Progenitor cell of endocrine pancreas (in vitro differentiated cells): ENCODE measurements at regions not wholly inside any gene's neighbourhood (a gene's known extent, or its start where the extent isn't known, plus 50 kb on each side); places are given as distances from the start of the nearest gene placed in this dataset.

ENCODE experiments used
- DNase-seq: peaks from one replicate; pipeline ENCODE4 v3.0.0; 2021; ENCODE audit warnings: low spot score; ENCODE audit not compliant: unreplicated experiment
- H3K27ac Mint-ChIP-seq: 2 replicates; pipeline ENCODE4 v1.8.0; 2021; ENCODE audit warnings: mild to moderate bottlenecking, moderate library complexity, mixed read lengths
- H3K27me3 Mint-ChIP-seq: 2 replicates; pipeline ENCODE4 v1.8.0; 2021; ENCODE audit warnings: mixed read lengths
- H3K36me3 Mint-ChIP-seq: 2 replicates; pipeline ENCODE4 v1.8.0; 2022; ENCODE audit warnings: mixed read lengths; ENCODE audit not compliant: insufficient read depth
- H3K4me1 Mint-ChIP-seq: 2 replicates; pipeline ENCODE4 v1.8.0; 2021; ENCODE audit warnings: low read depth, mixed read lengths
- H3K4me3 Mint-ChIP-seq: 2 replicates; pipeline ENCODE4 v1.8.0; 2021; ENCODE audit warnings: low read depth, mild to moderate bottlenecking, moderate library complexity, mixed read lengths
- H3K9me3 Mint-ChIP-seq: 2 replicates; pipeline ENCODE4 v1.8.0; 2021; ENCODE audit warnings: low read depth, mixed read lengths
- TF ChIP-seq, protein P1 (sequence below): fragments of 200-600 bp; sonication (generic); IDR thresholded peaks from one replicate; pipeline ENCODE4 v1.5.0; 2021; ENCODE audit warnings: antibody characterized with exemption, mild to moderate bottlenecking; ENCODE audit not compliant: unreplicated experiment

DNA sequence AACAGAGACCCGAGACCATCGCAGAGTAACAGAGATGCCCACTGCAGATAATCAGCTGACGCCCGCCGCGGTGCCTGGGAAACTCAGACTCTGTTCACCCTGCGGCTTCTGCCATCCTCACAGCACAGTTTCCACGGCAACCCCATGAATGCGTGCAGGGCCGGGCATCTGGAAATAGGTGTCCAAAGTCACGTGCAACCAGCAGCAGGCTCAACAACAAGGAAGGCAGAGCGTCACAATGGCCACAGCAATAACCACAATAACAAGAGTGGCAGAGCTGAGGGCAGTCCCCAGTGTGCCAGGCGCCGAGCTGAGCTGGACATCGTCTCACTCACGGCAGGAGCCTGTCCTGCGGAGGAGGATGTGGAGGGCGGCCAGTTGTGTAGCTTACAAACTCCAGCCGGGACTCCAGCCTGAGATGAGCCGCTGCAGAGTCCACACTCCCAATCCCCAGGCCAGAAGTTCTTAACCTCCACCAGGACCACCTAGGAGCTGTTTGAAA, 102.0 kb downstream of the CRYAA start:
- Mint-ChIP-seq H3K9me3 (no peaks in the 10 kb centered on the region), H3K27me3 (peaks cover 15% of the 10 kb centered on the region), H3K4me1 (peaks cover 2% of the 10 kb centered on the region), H3K4me3 (no peak overlapping the region), H3K36me3 (no peaks in the 10 kb centered on the region), H3K27ac (no peak overlapping the region)
- TF ChIP-seq, protein P1, sequence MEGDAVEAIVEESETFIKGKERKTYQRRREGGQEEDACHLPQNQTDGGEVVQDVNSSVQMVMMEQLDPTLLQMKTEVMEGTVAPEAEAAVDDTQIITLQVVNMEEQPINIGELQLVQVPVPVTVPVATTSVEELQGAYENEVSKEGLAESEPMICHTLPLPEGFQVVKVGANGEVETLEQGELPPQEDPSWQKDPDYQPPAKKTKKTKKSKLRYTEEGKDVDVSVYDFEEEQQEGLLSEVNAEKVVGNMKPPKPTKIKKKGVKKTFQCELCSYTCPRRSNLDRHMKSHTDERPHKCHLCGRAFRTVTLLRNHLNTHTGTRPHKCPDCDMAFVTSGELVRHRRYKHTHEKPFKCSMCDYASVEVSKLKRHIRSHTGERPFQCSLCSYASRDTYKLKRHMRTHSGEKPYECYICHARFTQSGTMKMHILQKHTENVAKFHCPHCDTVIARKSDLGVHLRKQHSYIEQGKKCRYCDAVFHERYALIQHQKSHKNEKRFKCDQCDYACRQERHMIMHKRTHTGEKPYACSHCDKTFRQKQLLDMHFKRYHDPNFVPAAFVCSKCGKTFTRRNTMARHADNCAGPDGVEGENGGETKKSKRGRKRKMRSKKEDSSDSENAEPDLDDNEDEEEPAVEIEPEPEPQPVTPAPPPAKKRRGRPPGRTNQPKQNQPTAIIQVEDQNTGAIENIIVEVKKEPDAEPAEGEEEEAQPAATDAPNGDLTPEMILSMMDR = no peak
- no peak for DNase-seq

DNA sequence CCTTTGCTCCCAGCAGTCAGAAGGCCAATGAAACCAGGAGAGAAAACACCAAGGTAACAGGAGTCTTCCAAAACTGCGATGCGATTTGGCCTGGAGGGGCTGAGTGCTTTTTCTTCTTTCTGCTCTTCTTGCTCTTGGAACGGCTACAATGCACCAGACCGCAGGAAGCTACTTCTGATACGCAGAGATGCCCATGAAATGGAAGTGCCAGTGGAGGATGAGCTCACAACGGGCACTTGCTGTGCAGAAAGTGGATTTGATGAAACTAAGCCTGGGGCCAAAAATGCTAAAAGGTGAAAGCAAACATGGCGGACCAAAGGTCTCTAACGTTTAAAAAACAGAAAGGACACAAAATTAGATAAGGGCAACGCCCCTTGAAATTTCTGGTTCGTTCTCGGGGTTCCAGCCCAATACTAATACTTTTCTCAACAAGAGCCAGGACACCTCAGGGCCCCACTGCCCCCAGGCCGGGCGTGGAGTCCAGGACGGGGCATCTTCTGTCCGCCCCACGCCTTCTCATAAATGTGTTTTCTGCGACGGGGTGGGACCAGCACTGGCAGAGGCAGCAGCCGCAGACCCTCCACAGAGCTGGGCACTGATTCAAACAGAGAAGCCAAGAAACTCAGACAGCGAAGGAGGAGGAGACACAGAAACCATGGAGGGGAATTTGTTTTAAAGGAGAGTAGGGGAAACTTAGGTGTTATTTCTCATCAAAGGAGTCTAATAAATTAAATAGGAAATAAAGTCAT, 101.3 kb downstream of the CRYAA start:
- TF ChIP-seq, protein P1 = no peak
- peaks cover 2% of the 10 kb centered on the region for H3K4me1 Mint-ChIP-seq
- no peaks in the 10 kb centered on the region for H3K36me3 Mint-ChIP-seq
- H3K27me3 Mint-ChIP-seq = peaks cover 15% of the 10 kb centered on the region
- DNase-seq = no peak
- H3K9me3 Mint-ChIP-seq = no peaks in the 10 kb centered on the region
- no peak overlapping the region for H3K4me3 Mint-ChIP-seq
- no peak overlapping the region for H3K27ac Mint-ChIP-seq

DNA sequence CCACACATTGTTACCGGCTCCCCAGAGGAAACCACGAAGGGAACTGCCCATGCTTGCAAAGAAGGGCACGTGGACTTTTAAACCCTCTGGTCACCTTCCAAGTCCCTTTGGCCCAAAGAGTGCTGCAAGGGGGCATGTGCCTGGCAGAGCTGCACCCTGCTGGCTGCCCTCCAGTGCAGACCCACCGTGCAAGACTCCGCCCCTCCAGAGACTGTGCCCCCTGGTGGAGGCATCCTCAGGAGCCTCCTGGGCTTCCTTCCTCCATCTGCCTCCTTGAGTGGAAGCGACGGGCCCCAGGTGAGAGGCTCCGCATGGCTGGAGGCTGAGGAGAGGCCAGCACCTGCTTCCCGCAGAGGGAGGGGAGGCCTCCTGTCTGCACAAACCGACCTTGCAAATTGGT, 100.6 kb downstream of the CRYAA start:
- H3K27ac Mint-ChIP-seq = no peak overlapping the region
- DNase-seq = no peak
- TF ChIP-seq, protein P1 = peak; percentile 33
- no peak overlapping the region for H3K4me3 Mint-ChIP-seq
- H3K36me3 Mint-ChIP-seq = no peaks in the 10 kb centered on the region
- peaks cover 15% of the 10 kb centered on the region for H3K27me3 Mint-ChIP-seq
- H3K9me3 Mint-ChIP-seq = no peaks in the 10 kb centered on the region
- peaks cover 2% of the 10 kb centered on the region for H3K4me1 Mint-ChIP-seq

DNA sequence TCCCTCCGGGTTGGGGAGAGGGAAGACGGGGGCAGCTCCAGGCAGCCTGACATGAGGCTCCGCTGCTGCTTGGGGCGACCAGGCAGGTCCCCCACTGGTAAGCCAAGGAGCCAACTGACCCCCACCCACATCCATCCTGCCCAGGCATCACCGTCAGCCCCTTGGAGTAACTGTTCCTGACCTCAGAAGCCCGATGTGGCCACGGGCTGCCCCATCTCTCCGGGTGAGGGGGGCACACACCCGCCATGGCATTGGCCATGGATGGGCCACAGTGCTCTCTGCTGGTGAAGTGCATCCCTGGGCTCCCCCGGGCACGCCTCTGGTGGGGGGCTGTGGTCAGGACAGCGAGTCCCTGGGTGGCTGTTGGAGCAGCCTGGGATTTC, 100.0 kb downstream of the CRYAA start:
- TF ChIP-seq, protein P1 = no peak
- Mint-ChIP-seq H3K36me3 (no peaks in the 10 kb centered on the region), H3K4me1 (peaks cover 2% of the 10 kb centered on the region), H3K27me3 (peaks cover 11% of the 10 kb centered on the region), H3K9me3 (no peaks in the 10 kb centered on the region), H3K4me3 (no peak overlapping the region), H3K27ac (no peak overlapping the region)
- DNase-seq = no peak

DNA sequence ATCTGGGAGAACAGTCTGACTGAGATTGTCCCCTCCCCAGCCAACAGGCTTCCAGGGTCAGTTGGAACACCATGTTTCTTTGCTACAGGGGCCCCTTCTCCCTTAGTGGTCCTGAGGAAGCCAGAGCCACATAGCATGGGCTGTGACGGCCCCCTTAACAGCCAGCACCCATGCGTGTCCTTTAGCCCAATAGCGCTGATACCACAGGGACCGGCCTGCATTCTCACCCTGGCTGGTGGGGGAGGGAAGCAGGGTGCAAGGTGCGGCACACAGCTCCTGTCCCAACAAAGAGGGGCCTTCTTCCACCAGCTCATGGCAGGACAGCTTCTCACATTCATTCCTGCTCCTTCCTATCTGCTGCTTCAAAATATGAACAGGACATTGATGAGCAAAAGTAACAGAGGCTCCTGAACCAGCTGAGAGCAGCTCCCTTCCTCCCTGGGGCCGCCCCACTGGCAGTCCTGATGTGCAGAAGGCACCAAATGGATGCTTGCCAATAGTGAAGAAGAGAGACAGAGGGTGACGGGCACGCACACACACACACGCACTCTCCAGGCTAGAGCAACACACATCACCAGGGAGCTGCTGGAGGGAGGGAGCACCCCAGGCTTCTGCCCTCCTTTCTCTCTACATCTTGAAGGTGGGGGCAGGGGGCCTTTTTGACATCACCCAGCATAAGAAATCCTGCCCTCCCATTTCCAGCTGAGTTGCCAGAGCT, 99.4 kb downstream of the CRYAA start:
- no peaks in the 10 kb centered on the region for H3K36me3 Mint-ChIP-seq
- H3K4me3 Mint-ChIP-seq = no peak overlapping the region
- TF ChIP-seq, protein P1 = no peak
- H3K27me3 Mint-ChIP-seq = peaks cover 10% of the 10 kb centered on the region
- no peak overlapping the region for H3K27ac Mint-ChIP-seq
- no peaks in the 10 kb centered on the region for H3K9me3 Mint-ChIP-seq
- DNase-seq = no peak
- peaks cover 2% of the 10 kb centered on the region for H3K4me1 Mint-ChIP-seq
